SK-N-SH (cell line): ENCODE measurements at regions not wholly inside any gene's neighbourhood (a gene's known extent, or its start where the extent isn't known, plus 50 kb on each side); places are given as distances from the start of the nearest gene placed in this dataset.

Experiments used
- FOXM1 ChIP-seq: IDR thresholded peaks from 2 replicates; pipeline ENCODE4 v1.4.0; 2012; ENCODE audit warnings: low read depth, mild to moderate bottlenecking
- GABPA ChIP-seq: IDR thresholded peaks from 2 replicates; pipeline ENCODE4 v1.4.0; 2012; ENCODE audit warnings: low read depth, mild to moderate bottlenecking
- SIN3A ChIP-seq: IDR thresholded peaks from 2 replicates; pipeline ENCODE4 v1.6.1; 2012; ENCODE audit warnings: low read depth, mild to moderate bottlenecking, low read length, moderate library complexity, borderline replicate concordance
- TF ChIP-seq, protein P1 (sequence below): fragments of 200-600 bp; sonication (generic); IDR thresholded peaks from 2 replicates; pipeline ENCODE4 v1.6.1; 2017; ENCODE audit warnings: antibody characterized with exemption, mild to moderate bottlenecking, moderate library complexity
- TF ChIP-seq, protein P2 (sequence below): IDR thresholded peaks from 2 replicates; pipeline ENCODE4 v1.4.0; 2012; ENCODE audit warnings: low read depth, borderline replicate concordance
- TF ChIP-seq, protein P3 (sequence below): fragments of 150-350 bp; IDR thresholded peaks from 2 replicates; pipeline ENCODE4 v1.6.1; 2017; ENCODE audit warnings: antibody characterized with exemption, low read length, low read depth, borderline replicate concordance

DNA sequence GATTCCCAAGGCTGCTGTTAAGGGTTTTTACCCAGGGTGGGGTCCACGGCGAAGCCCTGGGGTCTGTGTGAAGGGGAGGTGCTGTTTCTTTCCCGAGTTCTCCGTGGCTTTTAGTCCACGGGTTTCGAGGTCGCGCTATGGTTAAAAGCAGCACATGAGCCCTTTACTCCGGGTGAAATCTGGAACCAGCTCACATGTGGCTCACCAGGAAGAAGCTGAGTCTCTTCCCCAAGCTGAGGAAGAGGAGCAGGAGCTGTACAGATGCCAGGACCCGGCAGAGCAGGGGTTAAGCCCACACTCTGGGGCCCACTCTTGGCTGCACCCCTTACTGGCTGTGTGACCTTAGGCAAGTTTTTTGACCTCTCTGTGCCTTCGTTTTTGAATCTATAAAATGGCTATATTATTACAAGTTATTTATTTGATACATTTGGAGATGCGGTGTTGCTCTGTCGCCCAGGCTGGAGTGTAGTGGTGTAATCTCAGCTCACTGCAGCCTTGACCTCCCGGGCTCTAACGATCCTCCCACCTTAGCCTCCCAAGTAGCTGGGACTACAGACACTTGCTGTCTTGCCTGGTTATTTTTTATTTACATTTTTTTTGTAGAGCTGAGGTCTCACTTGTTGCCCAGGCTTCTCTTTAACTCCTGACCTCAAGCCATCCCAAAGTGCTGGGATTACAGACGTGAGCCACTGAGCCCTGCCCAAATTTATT, 266.3 kb downstream of the AACS start:
- TF ChIP-seq, protein P1, sequence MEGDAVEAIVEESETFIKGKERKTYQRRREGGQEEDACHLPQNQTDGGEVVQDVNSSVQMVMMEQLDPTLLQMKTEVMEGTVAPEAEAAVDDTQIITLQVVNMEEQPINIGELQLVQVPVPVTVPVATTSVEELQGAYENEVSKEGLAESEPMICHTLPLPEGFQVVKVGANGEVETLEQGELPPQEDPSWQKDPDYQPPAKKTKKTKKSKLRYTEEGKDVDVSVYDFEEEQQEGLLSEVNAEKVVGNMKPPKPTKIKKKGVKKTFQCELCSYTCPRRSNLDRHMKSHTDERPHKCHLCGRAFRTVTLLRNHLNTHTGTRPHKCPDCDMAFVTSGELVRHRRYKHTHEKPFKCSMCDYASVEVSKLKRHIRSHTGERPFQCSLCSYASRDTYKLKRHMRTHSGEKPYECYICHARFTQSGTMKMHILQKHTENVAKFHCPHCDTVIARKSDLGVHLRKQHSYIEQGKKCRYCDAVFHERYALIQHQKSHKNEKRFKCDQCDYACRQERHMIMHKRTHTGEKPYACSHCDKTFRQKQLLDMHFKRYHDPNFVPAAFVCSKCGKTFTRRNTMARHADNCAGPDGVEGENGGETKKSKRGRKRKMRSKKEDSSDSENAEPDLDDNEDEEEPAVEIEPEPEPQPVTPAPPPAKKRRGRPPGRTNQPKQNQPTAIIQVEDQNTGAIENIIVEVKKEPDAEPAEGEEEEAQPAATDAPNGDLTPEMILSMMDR = no peak
- TF ChIP-seq, protein P2, sequence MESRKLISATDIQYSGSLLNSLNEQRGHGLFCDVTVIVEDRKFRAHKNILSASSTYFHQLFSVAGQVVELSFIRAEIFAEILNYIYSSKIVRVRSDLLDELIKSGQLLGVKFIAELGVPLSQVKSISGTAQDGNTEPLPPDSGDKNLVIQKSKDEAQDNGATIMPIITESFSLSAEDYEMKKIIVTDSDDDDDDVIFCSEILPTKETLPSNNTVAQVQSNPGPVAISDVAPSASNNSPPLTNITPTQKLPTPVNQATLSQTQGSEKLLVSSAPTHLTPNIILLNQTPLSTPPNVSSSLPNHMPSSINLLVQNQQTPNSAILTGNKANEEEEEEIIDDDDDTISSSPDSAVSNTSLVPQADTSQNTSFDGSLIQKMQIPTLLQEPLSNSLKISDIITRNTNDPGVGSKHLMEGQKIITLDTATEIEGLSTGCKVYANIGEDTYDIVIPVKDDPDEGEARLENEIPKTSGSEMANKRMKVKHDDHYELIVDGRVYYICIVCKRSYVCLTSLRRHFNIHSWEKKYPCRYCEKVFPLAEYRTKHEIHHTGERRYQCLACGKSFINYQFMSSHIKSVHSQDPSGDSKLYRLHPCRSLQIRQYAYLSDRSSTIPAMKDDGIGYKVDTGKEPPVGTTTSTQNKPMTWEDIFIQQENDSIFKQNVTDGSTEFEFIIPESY = no peak
- TF ChIP-seq FOXM1 (no peak), GABPA (no peak), SIN3A (no peak)
- TF ChIP-seq, protein P3, sequence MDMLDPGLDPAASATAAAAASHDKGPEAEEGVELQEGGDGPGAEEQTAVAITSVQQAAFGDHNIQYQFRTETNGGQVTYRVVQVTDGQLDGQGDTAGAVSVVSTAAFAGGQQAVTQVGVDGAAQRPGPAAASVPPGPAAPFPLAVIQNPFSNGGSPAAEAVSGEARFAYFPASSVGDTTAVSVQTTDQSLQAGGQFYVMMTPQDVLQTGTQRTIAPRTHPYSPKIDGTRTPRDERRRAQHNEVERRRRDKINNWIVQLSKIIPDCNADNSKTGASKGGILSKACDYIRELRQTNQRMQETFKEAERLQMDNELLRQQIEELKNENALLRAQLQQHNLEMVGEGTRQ = no peak
